Immature natural killer cell (primary cell): ENCODE measurements at regions not wholly inside any gene's neighbourhood (a gene's known extent, or its start where the extent isn't known, plus 50 kb on each side); places are given as distances from the start of the nearest gene placed in this dataset.

Experiments used
- DNase-seq, 3 donors: peaks; one replicate each; pipeline ENCODE4 v3.0.0; 2022; ENCODE audit warnings: mixed read lengths in 1 of 3
- H3K27ac Mint-ChIP-seq, 6 donors: one replicate each; pipeline ENCODE4 v1.8.0; 2020; ENCODE audit warnings: mixed read lengths in 6 of 6, mild to moderate bottlenecking in 5 of 6, inconsistent platforms in 4 of 6, moderate library complexity in 3 of 6
- H3K27me3 Mint-ChIP-seq, 3 donors: one replicate each; pipeline ENCODE4 v1.8.0; 2020 to 2021; ENCODE audit warnings: low read depth in 3 of 3, mild to moderate bottlenecking in 3 of 3, mixed read lengths in 3 of 3, moderate library complexity in 3 of 3, inconsistent platforms in 1 of 3
- H3K36me3 Mint-ChIP-seq, 3 donors: one replicate each; pipeline ENCODE4 v1.8.0; 2020; ENCODE audit warnings: mixed read lengths in 3 of 3, inconsistent platforms in 2 of 3, mild to moderate bottlenecking in 2 of 3
- H3K4me1 Mint-ChIP-seq, 2 donors: one replicate each; pipeline ENCODE4 v1.8.0; 2020; ENCODE audit warnings: inconsistent platforms in 2 of 2, mild to moderate bottlenecking in 2 of 2, mixed read lengths in 2 of 2, moderate library complexity in 1 of 2
- H3K4me3 Mint-ChIP-seq, 5 donors: one replicate each; pipeline ENCODE4 v1.8.0; 2020; ENCODE audit warnings: mild to moderate bottlenecking in 5 of 5, mixed read lengths in 5 of 5, inconsistent platforms in 3 of 5, moderate library complexity in 3 of 5
- H3K9me3 Mint-ChIP-seq, 6 donors: one replicate each; pipeline ENCODE4 v1.8.0; 2020; ENCODE audit warnings: mild to moderate bottlenecking in 6 of 6, mixed read lengths in 6 of 6, inconsistent platforms in 4 of 6, moderate library complexity in 3 of 6

DNA sequence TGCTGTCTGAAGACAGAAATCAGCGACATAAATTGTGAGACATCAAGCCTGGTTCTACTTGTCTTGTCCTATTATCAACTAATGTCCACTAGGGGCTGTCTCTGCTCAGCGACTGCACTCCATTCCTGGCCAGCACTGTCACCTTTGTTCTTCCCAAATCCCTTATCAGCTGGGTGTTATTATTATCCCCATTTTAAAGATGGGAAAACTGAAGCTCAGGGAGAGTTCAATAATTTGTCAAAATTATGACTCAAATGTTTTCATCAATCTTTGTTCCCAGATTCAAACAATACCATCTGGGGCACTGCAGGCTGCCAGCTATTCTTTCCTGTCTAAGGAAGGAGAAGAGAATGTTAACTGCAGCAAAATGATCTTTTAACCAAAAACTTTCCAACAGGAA, 431.6 kb upstream of the NFE2L3 start:
- no peak overlapping the region for H3K27ac Mint-ChIP-seq

DNA sequence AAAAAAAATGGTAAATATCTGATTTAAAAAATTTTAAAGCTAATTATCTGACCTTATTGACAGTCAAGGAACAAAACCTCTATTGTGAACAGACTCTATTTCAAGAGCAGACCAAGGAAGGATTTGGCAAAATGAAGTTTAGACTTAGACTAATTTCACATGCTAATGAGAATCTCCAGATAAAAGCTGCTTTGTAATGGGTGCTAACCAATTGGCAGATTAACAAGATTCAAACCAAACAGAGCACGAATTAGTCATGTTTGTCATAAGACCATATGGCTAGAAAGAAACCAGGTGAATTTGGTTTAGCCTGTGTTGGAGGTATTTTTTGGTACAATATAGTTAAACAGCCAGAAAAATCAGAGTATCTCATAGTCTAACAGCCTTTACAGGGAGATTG, 429.1 kb upstream of the NFE2L3 start:
- H3K36me3 Mint-ChIP-seq, result no peaks in the 10 kb centered on the region
- no peak for DNase-seq
- H3K4me3 Mint-ChIP-seq, result no peak overlapping the region
- peaks cover 2 to 6% (median 4%) of the 10 kb centered on the region in 3 donors for H3K27me3 Mint-ChIP-seq
- H3K4me1 Mint-ChIP-seq, result no peaks in the 10 kb centered on the region
- H3K27ac Mint-ChIP-seq, result no peak overlapping the region
- H3K9me3 Mint-ChIP-seq, result peaks cover 0 to 3% (median 0%) of the 10 kb centered on the region in 6 donors

More for the DNA sequence above, 431.6 kb upstream of the NFE2L3 start:
- Mint-ChIP-seq H3K27me3 (peaks cover 2 to 10% (median 4%) of the 10 kb centered on the region in 3 donors), H3K4me3 (no peak overlapping the region), H3K36me3 (no peaks in the 10 kb centered on the region), H3K4me1 (no peaks in the 10 kb centered on the region), H3K9me3 (peaks cover 0 to 3% (median 0%) of the 10 kb centered on the region in 6 donors)
- DNase-seq, result no peak

DNA sequence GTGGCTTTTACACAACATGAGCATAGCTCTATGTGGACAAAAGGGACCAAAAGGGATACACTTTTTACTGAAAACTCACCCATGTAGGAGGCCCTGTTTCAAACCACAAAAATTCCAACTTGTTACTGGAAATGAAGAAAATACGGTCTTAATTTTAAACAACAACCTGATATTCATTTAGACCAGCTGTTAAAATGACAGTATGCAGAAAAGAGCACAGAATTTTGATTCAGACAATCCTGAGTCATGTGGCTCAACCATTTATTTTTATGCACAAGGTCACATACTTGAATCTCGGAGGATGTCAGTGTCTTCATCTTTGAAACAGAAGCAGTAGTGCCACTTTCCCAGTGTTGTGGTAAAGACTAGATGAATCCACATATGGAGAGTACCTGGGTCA, 426.5 kb upstream of the NFE2L3 start:
- Mint-ChIP-seq H3K27ac (no peak overlapping the region), H3K9me3 (peaks cover 0 to 1% (median 0%) of the 10 kb centered on the region in 6 donors)

DNA sequence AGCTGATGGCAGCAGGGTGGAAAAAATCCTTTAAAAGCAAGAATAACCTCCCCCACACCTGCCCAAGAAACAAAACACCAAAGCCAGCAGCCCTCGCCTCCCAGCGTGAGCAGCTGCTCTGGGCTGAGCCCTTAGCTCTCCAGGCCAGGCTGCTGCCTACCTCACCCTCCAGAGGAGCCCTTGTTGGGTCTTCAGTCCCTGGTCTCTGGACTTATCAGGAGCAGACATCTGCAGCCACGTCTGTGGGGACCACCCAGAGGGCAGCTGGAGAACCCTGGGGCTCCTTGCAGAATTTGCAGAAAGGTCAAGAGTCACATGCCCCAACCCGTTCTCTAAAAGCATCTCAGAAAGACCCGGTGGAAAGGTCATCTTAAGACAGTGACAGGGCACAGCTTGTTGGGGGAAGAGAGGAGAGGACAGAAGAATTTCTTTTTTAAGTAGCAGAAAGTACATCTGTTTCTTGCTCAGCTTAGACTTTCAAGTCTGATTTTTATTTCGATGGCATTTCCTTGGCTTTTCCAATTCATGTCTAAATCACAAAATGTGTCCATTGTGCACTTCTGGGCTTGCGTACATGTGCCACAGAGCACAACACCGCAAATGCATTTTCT, 425.7 kb upstream of the NFE2L3 start:
- peaks cover 0 to 1% (median 0%) of the 10 kb centered on the region in 6 donors for H3K9me3 Mint-ChIP-seq
- H3K27me3 Mint-ChIP-seq, result peaks cover 0 to 2% (median 1%) of the 10 kb centered on the region in 3 donors
- no peak overlapping the region for H3K4me3 Mint-ChIP-seq
- DNase-seq, result no peak
- no peaks in the 10 kb centered on the region for H3K4me1 Mint-ChIP-seq
- H3K27ac Mint-ChIP-seq, result no peak overlapping the region
- no peaks in the 10 kb centered on the region for H3K36me3 Mint-ChIP-seq

More for the DNA sequence above, 426.5 kb upstream of the NFE2L3 start:
- Mint-ChIP-seq H3K36me3 (no peaks in the 10 kb centered on the region), H3K4me1 (no peaks in the 10 kb centered on the region), H3K27me3 (peaks cover 0 to 2% (median 1%) of the 10 kb centered on the region in 3 donors), H3K4me3 (no peak overlapping the region)
- DNase-seq, result no peak

DNA sequence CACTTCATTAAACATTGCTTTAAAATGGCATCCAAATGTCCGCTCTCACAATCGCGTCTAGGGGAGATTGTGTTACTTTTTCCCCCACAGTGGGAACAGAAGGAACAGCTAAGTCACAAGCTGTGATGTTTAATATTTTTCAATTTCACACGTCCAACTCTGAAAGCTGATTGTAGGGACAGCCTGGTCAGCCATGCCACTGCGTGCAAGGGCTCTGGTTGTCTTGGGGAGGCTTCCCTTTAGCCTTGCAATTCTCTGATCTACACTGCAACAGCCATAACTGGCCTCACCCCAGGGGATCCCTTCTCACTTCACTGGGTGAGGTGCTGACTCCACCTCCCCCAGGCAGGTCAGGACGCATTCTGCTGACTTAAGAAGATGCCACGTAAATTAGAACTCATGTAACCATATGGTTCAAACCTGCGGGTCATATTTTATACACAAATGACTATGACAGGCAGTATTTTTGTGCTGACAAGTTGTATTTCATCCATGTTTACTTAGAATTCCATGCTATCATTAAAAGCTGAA, 425.2 kb upstream of the NFE2L3 start:
- Mint-ChIP-seq H3K4me1 (no peaks in the 10 kb centered on the region), H3K36me3 (no peaks in the 10 kb centered on the region), H3K27me3 (peaks cover 0 to 2% (median 1%) of the 10 kb centered on the region in 3 donors), H3K9me3 (peaks cover 0 to 1% (median 0%) of the 10 kb centered on the region in 6 donors), H3K27ac (no peak overlapping the region), H3K4me3 (no peak overlapping the region)
- DNase-seq, result no peak

DNA sequence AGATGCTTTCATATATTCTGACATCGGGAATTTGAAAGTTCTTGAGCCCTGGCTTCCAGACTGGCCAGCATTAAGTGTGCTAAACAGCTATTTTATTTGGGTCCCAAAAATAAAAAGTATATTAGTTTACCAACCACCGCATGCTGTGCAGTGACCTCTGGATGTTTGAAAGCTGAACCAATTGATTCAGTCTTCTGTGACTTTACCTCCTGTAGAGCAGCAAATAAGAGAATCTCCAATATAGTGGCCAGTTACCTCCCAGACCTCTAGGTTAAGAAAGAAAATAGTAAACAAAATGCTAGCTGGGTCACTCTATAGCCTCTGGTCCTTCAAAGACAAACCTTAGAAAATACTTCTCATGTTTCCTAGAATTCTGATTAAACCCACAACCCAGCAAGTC, 424.6 kb upstream of the NFE2L3 start:
- H3K36me3 Mint-ChIP-seq, result no peaks in the 10 kb centered on the region
- no peak overlapping the region for H3K27ac Mint-ChIP-seq
- H3K4me3 Mint-ChIP-seq, result no peak overlapping the region
- peaks cover 0 to 2% (median 1%) of the 10 kb centered on the region in 3 donors for H3K27me3 Mint-ChIP-seq
- H3K9me3 Mint-ChIP-seq, result peaks cover 0 to 1% (median 0%) of the 10 kb centered on the region in 6 donors
- H3K4me1 Mint-ChIP-seq, result no peaks in the 10 kb centered on the region
- no peak for DNase-seq

DNA sequence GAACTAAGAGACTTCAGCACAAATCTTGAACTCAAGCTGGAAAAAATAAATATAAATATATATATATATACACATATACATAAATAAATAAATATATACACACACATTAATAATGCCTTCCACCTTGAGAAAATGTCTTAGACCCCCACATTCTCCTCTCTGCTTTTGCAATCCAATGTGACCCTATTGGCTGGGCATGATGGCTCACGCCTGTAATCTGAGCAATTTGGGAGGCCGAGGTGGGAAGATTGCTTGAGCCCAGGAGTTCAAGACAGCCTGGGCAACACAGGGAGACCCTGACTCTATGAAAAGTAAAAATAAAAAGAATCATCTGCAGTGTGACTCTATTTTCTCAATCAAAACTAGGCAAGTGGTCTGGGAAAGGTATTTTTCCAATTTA, 424.1 kb upstream of the NFE2L3 start:
- no peak overlapping the region for H3K4me3 Mint-ChIP-seq
- no peak overlapping the region for H3K27ac Mint-ChIP-seq
- no peak for DNase-seq
- no peaks in the 10 kb centered on the region for H3K36me3 Mint-ChIP-seq
- H3K27me3 Mint-ChIP-seq, result peaks cover 0 to 2% (median 1%) of the 10 kb centered on the region in 3 donors
- H3K9me3 Mint-ChIP-seq, result peaks cover 0 to 1% (median 0%) of the 10 kb centered on the region in 6 donors
- H3K4me1 Mint-ChIP-seq, result no peaks in the 10 kb centered on the region

DNA sequence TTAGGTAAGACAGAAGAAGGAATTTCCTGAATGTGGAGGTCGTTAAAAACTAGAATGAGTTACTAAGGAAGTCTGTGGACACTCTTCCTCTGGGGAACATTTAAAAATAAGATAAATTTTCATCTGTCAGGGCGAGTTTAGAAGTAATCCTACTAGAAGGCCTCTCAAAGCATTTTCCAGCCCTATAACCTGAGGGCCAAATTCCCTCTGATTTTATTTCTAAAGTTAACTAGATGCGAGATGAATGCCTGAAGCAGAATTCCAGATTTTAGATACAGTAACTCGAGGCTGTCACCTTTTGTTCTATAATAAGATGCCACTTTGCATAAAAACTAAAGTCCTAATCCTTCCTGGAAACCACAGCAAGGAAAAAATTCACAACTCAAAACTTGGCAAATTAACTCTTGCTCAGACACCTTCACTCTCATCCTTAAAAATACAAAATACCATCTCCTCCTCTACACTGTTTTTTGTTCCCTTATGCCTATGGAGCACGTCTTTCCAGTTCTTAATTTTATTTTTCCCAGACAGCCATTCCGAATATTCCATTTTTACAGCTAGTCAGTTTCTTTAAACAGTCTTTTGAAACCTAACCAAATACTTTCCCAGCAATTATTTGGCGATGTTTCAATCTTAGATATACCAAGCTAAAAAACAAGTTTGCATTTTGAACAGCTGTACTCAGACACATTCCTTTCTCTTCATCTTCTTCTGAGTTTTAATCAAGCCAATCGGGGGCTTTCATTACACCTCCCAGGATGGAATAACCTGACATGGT, 420.7 kb upstream of the NFE2L3 start:
- H3K4me1 Mint-ChIP-seq, result no peaks in the 10 kb centered on the region
- no peak for DNase-seq
- no peaks in the 10 kb centered on the region for H3K36me3 Mint-ChIP-seq
- no peak overlapping the region for H3K27ac Mint-ChIP-seq
- peaks cover 0 to 2% (median 2%) of the 10 kb centered on the region in 3 donors for H3K27me3 Mint-ChIP-seq
- H3K4me3 Mint-ChIP-seq, result no peak overlapping the region
- H3K9me3 Mint-ChIP-seq, result peaks cover 0 to 4% (median 0%) of the 10 kb centered on the region in 6 donors

DNA sequence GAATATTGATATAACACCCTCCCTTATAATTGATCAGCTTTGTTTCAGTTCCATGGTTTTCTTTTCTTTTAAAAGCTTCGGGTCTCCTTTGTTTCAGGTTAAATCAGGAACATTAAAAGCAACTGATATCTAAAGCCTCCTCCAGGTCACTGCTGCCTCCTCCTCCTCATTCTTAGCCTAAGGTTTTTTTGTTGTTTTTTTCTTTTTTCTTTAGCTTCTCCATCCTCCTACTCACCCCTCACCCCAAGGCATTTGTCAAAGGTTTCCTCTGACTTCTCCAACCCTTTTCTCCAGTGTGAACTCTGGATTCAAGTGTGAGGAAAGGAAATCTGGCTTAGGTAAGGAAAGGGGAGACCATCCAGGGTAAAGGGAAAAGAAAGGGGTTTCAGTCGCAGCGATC, 420.2 kb upstream of the NFE2L3 start:
- peaks cover 0 to 4% (median 0%) of the 10 kb centered on the region in 6 donors for H3K9me3 Mint-ChIP-seq
- no peak for DNase-seq
- no peaks in the 10 kb centered on the region for H3K4me1 Mint-ChIP-seq
- no peak overlapping the region for H3K4me3 Mint-ChIP-seq
- no peaks in the 10 kb centered on the region for H3K36me3 Mint-ChIP-seq
- peaks cover 0 to 4% (median 2%) of the 10 kb centered on the region in 3 donors for H3K27me3 Mint-ChIP-seq
- no peak overlapping the region for H3K27ac Mint-ChIP-seq

DNA sequence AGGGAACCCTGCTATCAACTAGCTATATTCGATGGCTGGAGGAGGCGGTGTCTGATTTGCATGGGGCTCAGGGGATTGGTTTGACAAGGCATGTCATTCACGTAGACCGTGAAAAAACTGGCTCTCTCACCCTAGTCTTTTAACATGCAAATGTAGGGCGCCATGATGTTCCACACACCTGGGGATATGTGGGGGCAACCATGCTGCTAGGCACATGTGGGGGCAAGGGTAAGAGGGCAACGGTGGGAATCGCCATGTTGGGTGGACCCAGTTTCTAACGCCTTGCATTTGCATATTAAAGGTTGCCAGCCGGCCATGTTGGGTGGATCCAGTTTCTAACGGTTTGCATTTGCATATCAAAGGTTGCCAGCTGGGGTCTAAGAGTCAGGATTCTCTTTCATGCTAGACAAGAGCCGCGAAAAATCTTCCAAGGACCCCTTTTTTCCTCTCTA, 419.2 kb upstream of the NFE2L3 start:
- DNase-seq, result no peak
- H3K36me3 Mint-ChIP-seq, result no peaks in the 10 kb centered on the region
- H3K9me3 Mint-ChIP-seq, result peaks cover 0 to 4% (median 0%) of the 10 kb centered on the region in 6 donors
- peaks cover 2 to 4% (median 4%) of the 10 kb centered on the region in 3 donors for H3K27me3 Mint-ChIP-seq
- H3K4me1 Mint-ChIP-seq, result no peaks in the 10 kb centered on the region
- H3K4me3 Mint-ChIP-seq, result no peak overlapping the region
- H3K27ac Mint-ChIP-seq, result no peak overlapping the region

DNA sequence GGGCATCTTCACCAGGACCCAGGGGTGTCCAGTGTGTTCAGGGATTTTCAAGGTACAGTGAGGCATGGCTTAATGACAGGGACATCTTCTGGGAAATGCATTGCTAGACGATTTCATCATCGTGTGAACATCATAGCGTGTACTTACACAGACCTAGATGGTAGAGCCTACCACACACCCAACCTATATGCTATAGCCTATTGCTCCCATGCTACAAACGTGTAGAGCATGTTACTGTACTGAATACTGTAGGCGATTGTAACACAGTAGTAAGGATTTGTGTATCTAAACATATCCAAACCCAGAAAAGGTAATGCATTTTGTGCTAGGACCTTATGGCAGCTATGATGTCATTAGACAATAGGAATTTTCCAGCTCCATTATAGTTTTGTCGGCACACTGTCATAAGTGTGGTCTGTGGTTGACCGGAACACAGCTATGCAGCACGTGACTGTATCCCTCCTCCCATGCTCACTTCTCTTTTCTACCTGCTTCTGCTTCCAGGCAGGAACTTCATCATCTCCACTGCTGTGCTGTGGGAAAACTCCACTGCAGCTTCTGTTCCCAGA, 416.2 kb upstream of the NFE2L3 start:
- H3K36me3 Mint-ChIP-seq, result no peaks in the 10 kb centered on the region
- no peak overlapping the region for H3K4me3 Mint-ChIP-seq

DNA sequence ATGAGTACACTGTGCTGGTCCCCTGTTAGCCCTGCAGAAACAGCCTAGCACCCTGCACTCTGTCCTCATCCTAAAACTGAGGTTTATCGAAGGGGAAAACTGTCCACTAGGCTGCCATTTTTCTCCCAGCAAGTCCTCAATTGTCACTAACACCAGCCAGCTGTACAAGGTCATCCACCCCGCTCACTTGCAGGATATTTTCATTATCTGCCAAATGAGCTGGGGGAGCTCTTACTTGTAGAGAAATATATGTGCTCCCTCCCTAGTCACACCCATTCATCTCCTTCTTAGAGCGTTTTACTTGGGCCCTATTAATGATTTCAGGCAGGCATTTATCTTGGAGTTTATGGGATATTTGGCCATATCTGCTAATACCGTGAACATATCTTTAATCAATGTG, 413.5 kb upstream of the NFE2L3 start:
- H3K9me3 Mint-ChIP-seq, result peaks cover 0 to 8% (median 0%) of the 10 kb centered on the region in 6 donors
- H3K27me3 Mint-ChIP-seq, result peaks cover 2 to 9% (median 4%) of the 10 kb centered on the region in 3 donors
- no peaks in the 10 kb centered on the region for H3K4me1 Mint-ChIP-seq

More for the DNA sequence above, 416.2 kb upstream of the NFE2L3 start:
- no peaks in the 10 kb centered on the region for H3K4me1 Mint-ChIP-seq
- H3K9me3 Mint-ChIP-seq, result peaks cover 0 to 8% (median 0%) of the 10 kb centered on the region in 6 donors
- H3K27ac Mint-ChIP-seq, result no peak overlapping the region
- DNase-seq, result no peak
- peaks cover 2 to 9% (median 2%) of the 10 kb centered on the region in 3 donors for H3K27me3 Mint-ChIP-seq

DNA sequence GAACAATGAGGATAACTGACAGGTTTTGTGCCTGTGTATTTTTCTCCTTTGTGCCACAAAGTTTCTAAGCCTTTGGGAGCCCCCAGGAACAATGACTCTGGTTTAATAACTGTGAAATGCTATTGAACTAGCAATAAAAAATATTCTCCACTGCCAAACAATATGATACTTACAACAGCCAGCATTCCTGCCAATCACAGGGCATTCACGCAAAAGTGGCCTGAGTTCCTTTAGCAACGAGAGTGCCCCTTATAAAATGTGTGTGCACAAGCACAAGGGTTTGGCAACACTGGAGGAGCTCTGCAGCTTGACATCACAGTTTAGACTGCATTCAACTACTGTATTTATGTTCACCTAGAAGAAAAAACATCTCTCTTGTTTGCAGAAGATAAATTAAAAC, 412.9 kb upstream of the NFE2L3 start:
- peaks cover 2 to 9% (median 4%) of the 10 kb centered on the region in 3 donors for H3K27me3 Mint-ChIP-seq
- H3K9me3 Mint-ChIP-seq, result peaks cover 0 to 8% (median 0%) of the 10 kb centered on the region in 6 donors
- no peaks in the 10 kb centered on the region for H3K36me3 Mint-ChIP-seq

More for the DNA sequence above, 413.5 kb upstream of the NFE2L3 start:
- H3K36me3 Mint-ChIP-seq, result no peaks in the 10 kb centered on the region
- DNase-seq, result no peak
- no peak overlapping the region for H3K27ac Mint-ChIP-seq
- H3K4me3 Mint-ChIP-seq, result no peak overlapping the region

DNA sequence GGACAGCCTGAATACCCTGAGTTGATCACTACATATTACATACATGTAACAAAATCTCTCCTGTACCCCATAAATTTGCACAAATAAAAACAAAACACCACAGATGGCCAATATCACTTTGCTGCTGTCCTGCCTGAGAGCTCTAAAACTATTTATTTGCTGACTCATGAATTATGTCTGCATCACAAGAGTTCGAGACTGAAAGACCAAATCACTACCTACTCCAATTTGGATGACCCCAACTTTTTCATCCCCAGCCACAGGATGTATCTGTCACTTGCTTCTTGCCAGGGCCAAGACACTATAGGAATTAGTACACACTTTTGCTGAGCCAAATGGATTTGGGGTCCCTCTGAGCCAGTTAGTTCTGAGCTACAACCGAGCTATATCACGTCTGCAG, 409.7 kb upstream of the NFE2L3 start:
- Mint-ChIP-seq H3K4me1 (no peaks in the 10 kb centered on the region), H3K36me3 (no peaks in the 10 kb centered on the region), H3K4me3 (no peak overlapping the region), H3K9me3 (peaks cover 0 to 4% (median 0%) of the 10 kb centered on the region in 6 donors), H3K27me3 (peaks cover 0 to 9% (median 2%) of the 10 kb centered on the region in 3 donors), H3K27ac (no peak overlapping the region)
- DNase-seq, result no peak

More for the DNA sequence above, 412.9 kb upstream of the NFE2L3 start:
- Mint-ChIP-seq H3K4me1 (no peaks in the 10 kb centered on the region), H3K4me3 (no peak overlapping the region), H3K27ac (no peak overlapping the region)
- DNase-seq, result no peak
